Kasumi-1 (cell line): ENCODE measurements at regions not wholly inside any gene's neighbourhood (a gene's known extent, or its start where the extent isn't known, plus 50 kb on each side); places are given as distances from the start of the nearest gene placed in this dataset.
"Not testable (repeated sequence)": the region's sequence is repeated elsewhere in the genome, so short reads cannot be mapped to it uniquely, and the experiment has no call there.

Experiments used
- DNase-seq, 2 experiments: peaks; one replicate each; lab custom pipeline; 2025; lab: John Stamatoyannopoulos, UW

GRCh38 chr3:157857440-157857839 is 248.8 kb downstream of the SHOX2 start:
- no peak for DNase-seq

GRCh38 chr3:157856078-157856939 is 249.9 kb downstream of the SHOX2 start:
- no peak for DNase-seq

- not testable (repeated sequence) for DNase-seq
Measured at GRCh38 chr3:157845839-157846238, 260.4 kb downstream of the SHOX2 start.

GRCh38 chr3:157844800-157845565 is 261.2 kb downstream of the SHOX2 start:
- DNase-seq: no peak

- no peak for DNase-seq
Measured at GRCh38 chr3:157844216-157844615, 262.0 kb downstream of the SHOX2 start.

- no peak for DNase-seq
Measured at GRCh38 chr3:157841029-157841428, 265.2 kb downstream of the SHOX2 start.

GRCh38 chr3:157840564-157840963 is 265.7 kb downstream of the SHOX2 start:
- DNase-seq: no peak

GRCh38 chr3:157838457-157838856 is 267.8 kb downstream of the SHOX2 start:
- DNase-seq: no peak

GRCh38 chr3:157837336-157837735 is 268.9 kb downstream of the SHOX2 start:
- no peak for DNase-seq

- no peak for DNase-seq
Measured at GRCh38 chr3:157836022-157836421, 270.2 kb downstream of the SHOX2 start.

- no peak for DNase-seq
Measured at GRCh38 chr3:157832588-157832987, 273.6 kb downstream of the SHOX2 start.

- DNase-seq: no peak
Measured at GRCh38 chr3:157830556-157831236, 275.5 kb downstream of the SHOX2 start.

- no peak for DNase-seq
Measured at GRCh38 chr3:157829786-157830185, 276.4 kb downstream of the SHOX2 start.

- DNase-seq: no peak
Measured at GRCh38 chr3:157824281-157824680, 281.9 kb downstream of the SHOX2 start.

- no peak for DNase-seq
Measured at GRCh38 chr3:157823050-157823449, 283.2 kb downstream of the SHOX2 start.

GRCh38 chr3:157820157-157820517 is 286.1 kb downstream of the SHOX2 start:
- DNase-seq: no peak

GRCh38 chr3:157819270-157820156 is 286.7 kb downstream of the SHOX2 start:
- no peak for DNase-seq

GRCh38 chr3:157816896-157817295 is 289.3 kb downstream of the SHOX2 start:
- DNase-seq: no peak

- DNase-seq: no peak
Measured at GRCh38 chr3:157816296-157816695, 289.9 kb downstream of the SHOX2 start.

GRCh38 chr3:157815739-157816138 is 290.5 kb downstream of the SHOX2 start:
- no peak for DNase-seq

- no peak for DNase-seq
Measured at GRCh38 chr3:157810924-157811718, 295.1 kb downstream of the SHOX2 start.
